ENCODE measurements at regions not wholly inside any gene's neighbourhood (a gene's known extent, or its start where the extent isn't known, plus 50 kb on each side); places are given as distances from the start of the nearest gene placed in this dataset.
"Not testable (repeated sequence)": the region's sequence is repeated elsewhere in the genome, so short reads cannot be mapped to it uniquely, and the experiment has no call there.

DNA sequence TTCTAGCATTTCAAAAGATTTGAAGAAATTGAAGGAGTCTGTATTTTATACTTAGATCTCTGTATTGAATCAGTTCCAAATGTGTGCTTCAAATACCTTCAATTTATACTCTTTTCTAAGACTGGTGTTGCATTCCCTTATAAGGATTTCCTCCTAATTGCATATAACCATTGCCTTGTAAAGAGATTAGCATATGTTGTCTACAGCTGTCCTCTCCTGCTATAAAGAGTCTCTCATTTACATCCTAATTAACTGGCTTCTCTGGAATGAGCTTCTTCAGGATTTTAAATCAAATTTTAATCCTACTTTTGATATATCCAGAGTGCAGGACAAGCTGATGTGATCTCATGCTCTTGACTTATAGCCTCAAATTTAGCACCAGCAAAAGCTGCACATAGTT is 957.3 kb downstream of the XPNPEP1 start:
- DNase-seq (ENCODE audit: low spot score), result no peak

DNA sequence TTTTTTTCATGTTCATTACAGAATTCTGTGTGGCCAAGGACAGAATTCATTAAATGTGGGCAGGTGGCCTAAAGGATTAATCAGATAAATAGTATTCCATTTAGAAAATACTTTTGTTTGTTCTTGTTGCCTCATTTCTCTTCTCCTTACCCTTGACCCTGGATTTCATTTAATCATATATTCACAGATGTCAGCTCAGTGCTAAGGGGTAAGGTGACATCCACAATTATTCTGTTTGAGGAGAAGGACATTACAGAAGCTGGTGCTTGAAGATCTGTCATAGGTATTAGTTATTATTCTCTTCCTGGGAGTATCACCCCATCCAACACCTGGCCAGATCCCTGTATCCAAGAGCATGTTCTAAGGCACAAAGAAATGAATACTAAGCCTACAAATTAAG is 961.1 kb downstream of the XPNPEP1 start:
- no peak for DNase-seq (ENCODE audit: low spot score)

DNA sequence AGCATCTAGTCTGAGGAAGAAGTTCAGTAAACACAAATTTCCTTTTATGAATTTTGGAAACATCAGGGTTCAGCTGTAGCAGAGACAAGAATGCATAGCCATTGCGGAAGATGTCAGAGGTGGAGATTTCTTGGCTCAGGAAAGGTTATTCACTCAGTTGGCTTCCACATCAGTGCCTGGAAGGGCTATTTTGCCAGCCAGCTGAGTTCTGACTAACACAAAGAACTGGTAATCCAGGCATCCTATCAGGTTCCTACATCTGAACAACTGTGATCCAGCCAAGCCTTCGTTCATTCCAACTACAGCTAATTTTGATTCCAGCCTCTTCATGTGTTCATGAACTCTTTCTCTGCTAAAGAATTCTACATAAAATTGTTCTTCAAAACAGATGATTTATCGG is 965.6 kb downstream of the XPNPEP1 start:
- no peak for DNase-seq (ENCODE audit: low spot score)

DNA sequence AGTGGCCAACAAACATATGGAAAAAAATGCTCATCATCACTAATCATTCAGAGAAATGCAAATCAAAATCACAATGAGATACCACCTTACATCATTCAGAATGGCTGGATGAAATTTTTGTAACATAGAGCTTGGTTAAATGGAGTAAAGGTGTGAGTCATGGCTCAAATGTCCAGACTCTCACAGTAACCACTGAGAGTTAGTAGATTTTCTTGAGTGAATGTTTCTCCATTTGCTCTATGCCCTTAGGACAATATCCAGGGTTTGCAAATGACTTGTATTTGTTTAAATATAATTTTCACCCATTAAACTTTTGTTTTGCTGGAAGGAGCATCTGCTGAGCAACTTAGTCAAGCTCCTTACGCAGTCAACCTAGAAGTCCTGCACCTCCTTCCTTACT is 967.2 kb downstream of the XPNPEP1 start:
- no peak for DNase-seq (ENCODE audit: low spot score)

DNA sequence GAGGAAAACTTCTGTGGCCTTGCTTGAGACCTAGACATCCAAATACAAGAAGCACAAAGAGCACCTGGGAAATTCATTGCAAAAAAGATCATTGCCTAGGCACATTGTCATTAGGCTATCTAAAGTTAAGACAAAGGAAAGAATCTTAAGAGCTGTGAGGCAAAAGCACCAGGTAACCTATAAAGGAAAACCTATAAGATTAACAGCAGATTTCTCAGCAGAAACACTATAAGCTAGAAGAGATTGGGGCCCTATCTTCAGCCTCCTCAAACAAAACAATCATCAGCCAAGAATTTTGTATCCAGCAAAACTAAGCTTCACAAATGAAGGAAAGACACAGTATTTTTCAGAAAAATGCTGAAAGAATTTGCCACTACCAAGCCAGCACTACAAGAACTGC is 1003.3 kb downstream of the XPNPEP1 start:
- DNase-seq (ENCODE audit: low spot score), result not testable (repeated sequence)

DNA sequence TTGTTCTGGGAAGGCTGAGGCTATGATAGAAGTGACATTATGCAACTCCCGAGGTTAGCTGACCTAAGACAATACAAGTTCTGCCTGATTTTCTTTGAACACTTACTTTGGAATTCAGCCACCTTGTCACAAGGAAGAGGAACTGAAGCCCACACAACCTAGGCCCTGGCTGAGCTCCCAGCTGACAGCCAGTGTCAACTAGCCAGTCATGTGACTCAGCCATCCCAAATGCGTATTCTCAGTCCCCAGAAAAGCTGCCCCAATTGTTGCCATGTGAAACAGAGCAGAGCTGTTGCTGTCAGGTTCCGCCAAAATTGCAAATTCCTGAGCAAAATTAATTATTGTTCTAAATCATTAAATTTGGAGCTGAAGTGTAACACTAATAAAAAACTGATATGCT is 1010.0 kb downstream of the XPNPEP1 start:
- DNase-seq (ENCODE audit: low spot score), result peak; percentile 8

DNA sequence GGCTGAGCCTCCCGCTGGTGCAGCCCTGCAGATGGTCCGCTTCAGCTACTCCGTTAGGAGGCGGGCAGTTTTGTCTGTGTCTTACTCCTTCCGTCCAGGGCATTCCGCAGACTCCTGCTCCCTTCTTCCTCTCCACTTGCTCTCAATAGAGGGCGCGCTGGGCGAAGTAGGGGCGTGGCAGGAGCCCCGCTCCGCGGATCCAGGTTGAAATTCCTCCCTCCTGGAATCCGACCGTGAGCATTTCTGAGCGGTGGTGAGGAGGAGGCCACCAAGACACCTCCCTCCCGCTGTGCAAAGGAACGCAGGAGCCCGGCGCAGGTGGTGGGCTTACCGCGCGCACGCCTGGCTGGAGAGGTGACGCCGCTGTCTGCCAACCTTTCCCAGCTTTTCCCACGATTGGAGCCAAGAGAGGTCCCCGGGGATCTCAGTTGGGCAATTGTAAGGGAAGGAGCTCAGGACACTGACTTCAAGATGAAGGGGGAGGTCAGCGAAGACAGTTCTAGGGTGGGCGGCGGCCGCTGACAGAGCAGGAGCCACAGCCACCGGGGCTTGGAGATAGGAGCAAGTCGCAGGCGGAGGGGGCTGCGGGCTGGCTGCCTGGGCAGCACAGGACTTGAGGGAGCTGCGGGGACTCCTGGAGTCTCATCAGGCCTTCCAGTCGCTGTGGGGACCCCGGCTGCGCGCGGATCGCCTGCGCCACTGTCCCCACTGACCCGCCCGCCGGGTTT is 1011.3 kb downstream of the XPNPEP1 start:
- peak; percentile 56 for DNase-seq (ENCODE audit: low spot score)

DNA sequence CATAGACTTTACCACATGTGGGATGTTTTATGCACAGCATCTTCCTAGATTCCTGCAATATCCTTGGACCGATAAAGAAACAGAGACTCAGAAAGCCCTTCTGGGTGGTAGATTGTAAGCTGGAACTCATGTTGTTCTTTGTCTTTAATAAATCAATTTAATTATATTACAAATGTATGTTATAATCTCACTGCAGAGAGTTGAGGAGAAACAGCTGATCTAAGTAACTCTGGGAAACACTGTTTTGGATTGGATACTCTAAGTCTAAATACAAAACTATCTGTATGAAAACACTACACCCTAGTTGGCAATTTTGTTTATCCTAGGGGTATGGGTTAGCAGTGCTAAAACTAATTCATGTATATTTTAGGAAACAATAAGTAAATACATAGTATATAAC is 1015.2 kb downstream of the XPNPEP1 start:
- no peak for DNase-seq (ENCODE audit: low spot score)

DNA sequence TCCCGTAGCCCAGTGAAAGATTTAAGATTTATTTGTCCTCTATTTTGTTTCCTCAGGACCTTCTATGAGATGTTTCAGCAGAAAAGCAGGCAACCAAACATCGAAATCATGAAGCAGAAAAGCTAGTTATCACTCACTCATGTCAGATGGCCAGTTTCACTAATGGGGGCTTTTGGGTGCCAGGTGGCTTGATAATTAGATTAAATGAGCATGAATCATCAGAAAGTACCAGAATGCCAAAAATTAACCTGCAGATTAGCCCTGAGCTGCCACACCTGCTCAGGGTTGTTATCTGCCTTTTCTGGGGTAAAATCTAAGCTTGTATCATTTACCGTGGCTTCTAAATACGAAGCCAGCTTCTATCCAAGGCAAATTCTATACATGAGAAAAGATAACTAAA is 1017.5 kb downstream of the XPNPEP1 start:
- DNase-seq (ENCODE audit: low spot score), result no peak

DNA sequence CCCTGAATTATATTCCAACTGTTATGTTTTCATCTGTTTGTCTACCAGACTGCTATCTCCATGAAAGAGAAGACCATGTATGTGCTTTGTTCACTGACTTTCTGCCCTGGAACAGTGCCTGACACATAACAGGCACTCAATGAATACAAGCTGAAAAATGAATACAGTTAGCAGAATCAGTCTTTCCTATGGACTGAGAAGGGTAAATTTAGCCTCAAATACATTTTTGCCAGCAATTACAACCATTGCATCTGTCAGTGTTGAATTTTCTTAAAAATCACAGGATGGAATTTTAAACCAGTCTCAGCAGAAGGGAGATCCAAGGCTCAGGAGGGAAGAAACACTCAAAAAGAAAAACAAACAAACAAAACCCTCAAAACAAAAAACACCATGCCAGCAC is 1018.1 kb downstream of the XPNPEP1 start:
- no peak for DNase-seq (ENCODE audit: low spot score)

DNA sequence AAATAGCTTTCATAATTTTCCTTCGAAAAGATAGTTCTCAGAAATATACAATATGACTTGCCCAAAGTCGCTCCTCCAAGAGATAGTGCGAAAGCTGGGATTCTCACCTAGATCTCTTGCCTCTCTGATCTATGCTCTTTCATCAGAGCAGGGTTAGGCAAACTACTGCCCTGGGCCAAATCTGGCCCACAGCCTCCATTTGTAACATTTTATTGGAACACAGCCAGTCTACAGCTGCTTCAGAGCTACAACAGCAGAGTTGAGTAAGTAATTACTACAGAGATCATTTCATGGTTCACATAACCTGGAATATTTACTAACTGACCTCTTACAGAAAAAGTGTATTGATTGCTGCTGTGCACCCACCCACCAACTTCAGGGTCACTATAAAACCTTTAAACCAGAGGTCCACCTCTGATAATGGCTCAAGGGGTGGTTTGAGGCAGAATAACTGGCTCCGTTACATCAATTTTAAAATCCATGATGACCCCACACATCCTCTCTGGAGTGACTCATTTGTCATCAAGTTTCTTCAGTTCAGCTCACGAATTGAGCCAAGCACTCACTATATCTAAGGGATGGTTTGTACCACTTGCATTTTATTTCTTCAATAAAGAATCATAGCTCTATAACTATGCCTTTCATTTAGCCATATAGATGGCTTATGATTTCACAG is 1019.0 kb downstream of the XPNPEP1 start:
- no peak for DNase-seq (ENCODE audit: low spot score)

DNA sequence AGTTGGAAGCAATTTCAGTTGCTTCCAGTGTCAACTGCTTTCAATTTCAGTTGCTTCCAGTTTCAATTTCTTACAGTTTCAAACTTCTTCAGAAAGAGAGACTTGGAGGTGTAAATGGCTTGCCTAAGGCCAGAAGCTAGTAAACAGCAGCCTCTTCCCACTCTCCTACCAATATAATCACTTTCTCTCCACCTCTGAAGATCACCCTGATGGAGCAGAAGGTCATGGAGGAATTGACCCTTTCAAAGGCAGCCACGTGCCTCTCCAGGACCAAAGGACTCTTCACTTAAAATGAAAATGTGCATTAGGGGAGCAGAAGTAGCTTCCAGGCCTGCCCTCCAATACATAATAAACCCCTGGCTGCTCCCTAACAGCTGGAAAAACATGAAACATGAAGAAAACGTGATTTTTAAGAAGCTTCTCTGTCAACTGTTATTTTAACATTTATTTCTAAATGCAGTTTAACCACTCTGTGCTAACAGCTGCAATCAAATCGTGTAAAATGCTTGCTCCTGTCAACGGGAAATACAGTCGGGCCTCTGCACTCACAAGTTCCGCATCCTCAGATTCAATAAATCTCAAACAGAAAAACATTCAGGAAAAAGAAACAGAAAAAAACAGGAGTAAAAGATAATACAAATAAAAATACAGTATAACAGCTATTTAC is 1020.6 kb downstream of the XPNPEP1 start:
- no peak for DNase-seq (ENCODE audit: low spot score)

DNA sequence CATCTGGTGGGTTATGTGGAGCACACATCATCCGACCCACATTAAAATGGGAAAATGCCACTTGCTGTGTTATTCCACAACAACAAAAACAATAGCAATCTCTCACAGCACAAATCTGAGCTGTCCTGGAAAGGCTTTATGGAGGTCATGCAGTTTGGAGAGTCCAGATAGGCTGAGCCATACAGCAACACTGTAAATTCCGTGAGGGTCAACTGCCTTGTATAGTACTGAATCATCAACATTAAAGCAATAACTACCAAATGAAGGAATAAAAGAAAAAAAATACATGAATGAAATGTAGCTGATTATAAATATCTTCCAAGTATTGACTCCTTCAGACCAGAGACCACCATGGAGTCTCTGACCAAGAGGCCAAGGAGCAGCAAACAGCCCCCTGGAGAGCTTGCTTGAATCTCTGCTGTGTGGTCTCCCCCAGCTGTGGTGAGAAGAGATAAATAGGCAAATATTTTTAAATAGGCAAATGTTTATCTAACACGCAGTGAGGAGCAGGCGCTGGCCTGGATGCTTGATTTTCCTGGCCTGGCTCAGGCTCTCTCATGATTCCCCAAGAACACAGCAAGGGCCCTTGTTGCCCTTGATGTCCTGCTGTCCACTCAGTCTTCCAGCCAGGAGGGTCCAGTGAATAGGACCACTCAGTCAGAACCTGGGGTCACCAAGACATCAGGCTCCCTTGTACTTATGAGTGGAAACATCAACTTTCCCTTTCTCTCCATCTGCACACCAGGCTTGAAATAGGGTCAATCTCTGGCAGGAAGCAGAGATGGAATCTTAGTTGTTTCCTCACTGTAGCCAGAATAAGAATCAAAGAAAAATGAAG is 1021.3 kb downstream of the XPNPEP1 start:
- no peak for DNase-seq (ENCODE audit: low spot score)

DNA sequence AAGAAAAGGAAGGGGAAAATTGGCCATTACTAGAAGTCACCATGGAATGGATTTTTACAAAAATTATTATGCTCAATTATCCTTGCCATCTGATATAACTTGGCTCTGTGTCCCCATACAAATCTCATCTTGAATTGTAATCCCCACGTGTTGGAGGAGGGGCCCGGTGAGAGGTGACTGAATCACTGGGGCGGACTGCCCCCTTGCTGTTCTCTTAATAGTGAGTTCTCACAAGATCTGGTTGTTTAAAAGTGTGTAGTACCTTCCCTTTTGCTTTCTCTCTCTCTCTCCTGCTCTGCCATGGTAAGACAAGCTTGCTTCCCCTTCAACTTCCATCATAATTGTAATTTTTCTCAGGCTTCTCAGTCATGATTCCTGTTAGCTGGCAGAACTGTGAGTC is 1023.6 kb downstream of the XPNPEP1 start:
- DNase-seq (ENCODE audit: low spot score), result no peak

DNA sequence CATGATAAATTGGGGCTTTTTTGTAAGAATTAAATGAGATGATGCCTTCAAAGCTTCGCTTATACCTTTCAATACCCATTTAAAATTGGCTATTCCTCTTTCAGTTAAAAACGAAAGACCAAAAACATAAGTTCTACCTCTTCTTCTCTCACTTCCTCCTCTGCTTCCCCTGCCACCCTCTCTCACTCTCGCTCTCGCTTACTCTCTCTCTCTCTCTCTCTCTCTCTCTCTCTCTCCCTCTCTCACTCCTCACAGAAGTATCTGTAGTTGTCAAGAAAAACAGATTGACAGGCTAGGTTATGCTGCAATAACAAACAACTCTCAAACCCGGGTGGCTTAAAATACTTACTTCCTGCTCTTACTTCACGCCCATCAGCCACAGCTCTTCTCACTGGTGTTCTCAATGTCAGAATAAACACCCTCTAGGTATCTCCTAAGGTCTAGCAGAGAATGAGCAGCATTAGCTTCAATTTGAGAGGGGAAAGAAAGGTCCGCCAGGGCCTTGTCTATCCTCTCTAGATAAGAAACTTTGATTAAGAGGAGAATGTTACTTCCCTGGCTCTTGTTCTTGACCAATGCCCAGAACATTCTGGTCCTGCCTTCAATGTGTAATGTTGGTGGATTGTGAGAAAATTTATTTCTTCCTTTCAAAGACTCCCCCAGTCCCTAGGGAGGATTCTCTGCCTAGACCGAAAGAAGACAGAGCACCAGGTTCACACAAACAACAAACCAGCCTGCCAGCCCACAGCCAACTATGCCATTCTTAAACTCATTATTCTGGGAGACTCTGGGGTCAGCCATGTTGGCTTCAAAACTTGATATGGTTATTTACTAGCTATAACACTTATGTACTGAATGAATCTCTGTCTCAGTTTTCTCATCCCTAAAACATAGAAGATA is 1028.7 kb downstream of the XPNPEP1 start:
- no peak for DNase-seq (ENCODE audit: low spot score)

DNA sequence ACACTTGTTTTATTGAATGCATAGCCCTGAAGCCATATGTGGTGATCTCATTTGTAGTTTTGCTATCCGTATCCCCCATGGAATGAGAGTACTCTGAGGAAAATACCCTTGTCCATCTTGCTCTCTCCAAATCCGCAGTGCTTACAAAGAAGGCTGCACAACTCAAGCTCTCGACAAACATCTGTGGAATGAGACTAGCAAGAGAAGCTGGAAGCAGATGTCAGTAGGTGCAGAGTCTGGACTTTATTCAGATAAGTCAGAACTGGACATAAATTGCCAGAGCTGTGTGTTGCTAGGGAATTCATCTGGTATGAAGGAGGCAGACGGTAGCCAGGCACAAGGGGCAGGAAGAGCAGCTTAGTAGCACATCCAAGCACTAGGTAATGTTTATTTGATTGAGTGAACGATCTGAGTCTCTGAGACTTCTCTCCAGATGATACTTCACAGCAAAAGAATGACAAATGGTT is 1046.2 kb downstream of the XPNPEP1 start:
- DNase-seq (ENCODE audit: low spot score), result no peak

DNA sequence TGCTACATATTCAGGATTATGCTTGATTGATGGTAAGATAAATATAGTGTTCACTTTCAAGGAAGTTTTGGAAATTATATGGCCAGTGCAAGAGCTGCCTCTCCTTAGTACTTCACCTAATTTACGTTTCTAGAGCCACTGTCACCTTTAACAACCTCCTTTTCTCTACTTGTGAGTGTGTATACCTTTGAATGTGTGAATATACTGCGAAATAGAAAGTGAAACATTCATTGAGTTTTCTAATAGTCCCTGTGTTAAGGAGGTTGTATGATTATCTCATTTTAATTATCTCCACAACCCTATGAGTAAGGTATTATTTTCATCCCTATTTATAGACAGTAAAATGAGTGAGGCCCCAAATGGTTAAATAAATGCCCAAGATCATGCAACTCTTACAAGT is 1050.5 kb downstream of the XPNPEP1 start:
- no peak for DNase-seq (ENCODE audit: low spot score)

DNA sequence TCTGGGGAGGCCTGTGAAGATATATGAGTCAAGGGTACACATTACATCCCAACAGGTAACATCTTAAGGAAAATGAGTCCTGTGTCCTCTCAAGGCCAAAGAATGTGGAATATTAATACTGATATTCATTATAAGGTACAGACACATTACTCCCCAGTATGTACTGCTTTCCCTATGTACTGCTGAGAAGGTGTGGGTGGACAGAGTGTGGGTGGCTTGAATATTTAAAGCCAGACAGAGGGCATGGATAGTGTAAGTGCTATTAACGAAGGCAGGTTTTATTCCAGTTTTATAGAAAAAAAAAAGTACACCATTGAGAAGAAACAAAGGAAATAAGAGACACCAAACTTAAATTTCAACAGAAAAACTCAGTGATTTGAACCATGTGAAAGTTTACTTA is 1054.4 kb downstream of the XPNPEP1 start:
- DNase-seq (ENCODE audit: low spot score), result no peak

DNA sequence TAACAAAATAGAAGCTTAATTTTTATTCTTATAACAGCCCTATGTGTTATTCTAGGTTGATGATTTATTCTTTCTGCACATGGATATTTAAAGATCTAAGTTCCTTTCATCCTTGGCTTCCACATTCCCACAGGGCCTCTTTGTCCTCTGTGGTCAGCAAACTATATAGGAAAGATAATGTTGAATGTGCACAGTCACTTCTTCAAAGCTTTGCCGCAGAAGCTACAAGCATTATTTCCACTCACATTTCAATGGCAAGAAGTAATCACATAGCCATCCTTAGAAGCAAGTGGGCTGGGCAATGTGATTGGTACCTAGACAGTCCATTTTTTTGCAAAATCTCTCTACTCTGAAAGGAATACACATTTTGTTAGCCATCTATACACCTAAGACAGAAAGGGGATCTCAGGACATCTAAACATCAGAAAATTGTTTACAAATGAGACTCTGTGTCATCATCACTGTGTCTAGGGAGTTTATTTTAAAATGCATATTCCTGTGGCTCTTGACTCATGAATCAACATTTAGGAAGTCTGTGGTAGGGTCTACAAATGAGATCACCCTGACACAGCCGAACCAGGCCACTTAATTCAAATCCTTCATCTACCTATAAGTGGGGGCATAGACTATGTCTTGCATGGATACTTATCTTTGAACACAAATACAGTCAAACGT is 1060.5 kb downstream of the XPNPEP1 start:
- no peak for DNase-seq (ENCODE audit: low spot score)

DNA sequence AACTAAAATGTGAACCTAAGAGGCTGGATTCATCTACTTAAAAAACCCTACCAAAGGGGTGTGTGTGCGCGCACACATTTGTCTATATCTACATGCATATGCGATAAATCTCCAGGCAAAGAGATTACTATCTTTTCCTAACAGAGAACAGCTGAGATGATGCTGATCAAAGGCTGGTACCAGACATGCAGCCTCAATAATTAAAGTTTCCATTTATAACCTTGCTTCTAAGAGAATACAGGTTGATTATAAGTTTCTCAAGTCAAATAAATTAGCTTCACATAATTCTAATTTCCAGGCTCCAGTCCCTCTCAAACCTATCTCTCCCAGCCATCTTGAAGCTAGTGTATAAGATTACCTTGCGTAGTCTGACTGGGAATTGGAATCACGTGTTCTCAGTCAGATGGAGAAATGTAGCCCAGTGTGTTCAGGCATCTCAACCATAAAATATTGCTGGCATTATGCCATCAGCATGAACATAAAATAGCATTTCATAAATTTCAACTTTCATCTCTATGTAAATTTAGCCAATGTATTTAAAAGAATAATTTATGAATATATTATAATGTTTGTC is 1062.0 kb downstream of the XPNPEP1 start:
- DNase-seq (ENCODE audit: low spot score), result no peak

All from Ammon's horn (tissue), 1 donor.